Erythroblast (primary cell): ENCODE measurements at regions not wholly inside any gene's neighbourhood (a gene's known extent, or its start where the extent isn't known, plus 50 kb on each side); places are given as distances from the start of the nearest gene placed in this dataset.
"Not testable (repeated sequence)": the region's sequence is repeated elsewhere in the genome, so short reads cannot be mapped to it uniquely, and the experiment has no call there.

ENCODE experiments used
- DNase-seq, 2 experiments: peaks; one replicate each; lab custom pipeline; 2025; lab: John Stamatoyannopoulos, UW
- GATA1 ChIP-seq: IDR thresholded peaks from 2 replicates; pipeline ENCODE4 v1.6.1; 2011; ENCODE audit warnings: low read depth, mild to moderate bottlenecking, control low read depth, low read length, moderate library complexity
- POLR2A ChIP-seq: IDR thresholded peaks from 2 replicates; pipeline ENCODE4 v1.6.1; 2011; ENCODE audit warnings: mild to moderate bottlenecking, low read length

DNA sequence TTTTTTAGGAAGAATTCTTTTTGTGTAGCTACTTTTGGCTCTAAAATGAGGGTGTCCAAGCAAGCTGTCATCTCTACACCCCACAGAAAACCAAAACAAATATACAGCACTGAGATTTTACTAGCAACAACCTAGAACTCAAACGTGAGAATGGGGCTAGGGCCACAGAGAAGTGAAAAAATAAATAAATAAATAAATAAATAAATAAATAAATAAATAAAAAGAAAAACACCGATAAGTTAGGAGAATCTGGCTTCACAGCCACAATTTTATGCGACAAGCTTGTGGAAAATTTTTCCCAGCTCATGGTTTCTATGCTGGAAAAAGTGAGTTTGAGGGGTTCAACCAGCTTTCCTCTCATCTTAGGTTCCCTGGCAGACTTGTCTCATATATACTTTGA is 324.6 kb upstream of the TACR3 start:
- no peak for DNase-seq
- no peak for TF ChIP-seq POLR2A
- no peak for TF ChIP-seq GATA1

DNA sequence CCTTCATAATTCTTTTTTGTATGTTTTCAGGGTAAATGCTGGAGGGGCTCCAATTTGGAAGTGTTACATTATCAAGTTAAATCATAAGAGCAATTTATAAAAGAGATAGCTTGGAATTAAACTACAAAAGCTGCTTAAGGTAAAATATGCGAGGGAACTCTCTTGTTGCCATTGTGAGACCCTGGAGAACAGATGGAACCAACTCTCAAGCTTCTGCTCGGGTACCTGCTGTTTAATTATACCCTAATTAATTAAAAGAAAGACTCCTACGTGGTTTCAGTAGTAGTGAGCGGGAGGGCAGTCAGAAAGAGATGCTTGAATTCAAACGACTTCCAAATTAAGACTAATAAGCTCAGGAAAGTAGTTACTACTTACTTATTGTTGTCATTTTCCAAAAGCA is 313.1 kb upstream of the TACR3 start:
- no peak for DNase-seq

DNA sequence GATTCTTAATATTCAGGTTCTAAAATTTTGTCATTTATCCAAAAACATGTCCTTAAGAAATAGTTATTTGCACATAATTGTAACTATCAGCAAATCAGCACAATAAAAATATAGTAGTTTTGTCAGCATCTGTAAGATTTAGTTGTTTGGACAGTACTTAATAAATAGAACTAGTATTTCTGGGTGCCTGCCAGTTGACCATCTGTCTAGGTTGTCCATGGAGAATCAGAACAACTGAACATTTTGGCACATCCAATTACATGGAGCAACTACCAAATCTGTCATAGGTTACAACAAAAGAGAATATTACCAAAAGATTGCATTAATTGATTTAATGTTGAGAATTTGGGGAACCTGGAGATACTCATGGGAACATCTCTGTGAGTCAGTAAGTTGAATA is 305.5 kb upstream of the TACR3 start:
- DNase-seq, result no peak
- TF ChIP-seq GATA1, result no peak
- no peak for TF ChIP-seq POLR2A

More for the DNA sequence above, 313.1 kb upstream of the TACR3 start:
- no peak for TF ChIP-seq GATA1
- no peak for TF ChIP-seq POLR2A

DNA sequence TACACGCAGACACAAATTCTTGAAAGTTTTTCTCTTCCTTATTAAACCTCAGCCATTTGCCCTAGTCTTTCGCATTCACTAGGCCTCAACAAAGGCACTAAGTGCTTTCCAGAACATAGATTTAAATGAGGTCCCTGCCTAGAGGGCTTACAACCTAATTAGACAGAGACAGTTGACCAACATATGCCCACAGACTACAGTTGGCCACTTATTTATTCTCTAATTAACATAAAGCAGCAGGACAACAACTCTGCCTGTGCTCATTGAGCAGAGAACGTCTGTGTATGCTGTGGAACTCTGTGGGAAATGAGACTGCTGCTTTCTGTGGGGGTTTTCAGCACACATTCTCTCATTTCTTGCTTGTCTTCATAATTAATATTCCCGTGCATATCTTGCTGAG is 303.0 kb upstream of the TACR3 start:
- TF ChIP-seq POLR2A (no peak), GATA1 (no peak)
- DNase-seq, result no peak

DNA sequence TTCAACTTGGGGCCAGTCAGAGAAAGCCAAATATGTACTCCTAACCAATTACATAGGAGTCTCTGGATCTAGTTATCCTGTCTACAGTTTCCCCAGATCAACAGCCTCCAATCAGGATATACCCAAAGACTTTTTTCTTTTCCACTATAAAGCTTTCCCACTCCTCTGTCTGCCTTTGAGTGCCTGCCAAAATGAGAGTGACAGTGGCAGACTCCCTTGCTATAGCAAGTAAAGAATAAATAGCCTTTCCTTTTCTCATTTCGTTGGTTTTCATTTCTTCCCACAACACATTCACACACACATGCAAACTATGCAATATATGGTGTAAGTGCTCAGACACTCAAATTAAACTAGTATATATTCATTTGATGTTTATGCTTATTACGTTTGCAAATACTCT is 302.4 kb upstream of the TACR3 start:
- DNase-seq, result no peak
- TF ChIP-seq GATA1 (no peak), POLR2A (no peak)

DNA sequence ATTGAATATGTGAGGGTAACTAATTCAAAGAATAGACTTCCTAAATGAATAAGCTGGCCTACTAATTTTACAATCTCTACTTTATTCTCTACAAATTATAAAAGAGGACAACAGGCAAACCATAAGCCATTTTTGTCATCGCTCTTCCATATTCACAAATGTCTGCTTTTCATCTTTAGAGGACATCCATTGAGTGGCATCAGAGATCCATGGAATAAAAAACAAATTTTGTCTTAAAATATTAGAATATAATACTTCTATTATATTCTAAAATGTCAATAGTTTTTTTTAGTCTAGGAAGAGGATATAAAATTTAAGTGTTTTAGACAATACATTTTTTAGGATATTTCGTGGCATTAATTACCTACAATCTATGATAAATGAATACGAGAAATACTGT is 300.9 kb upstream of the TACR3 start:
- no peak for DNase-seq
- TF ChIP-seq GATA1 (no peak), POLR2A (no peak)

DNA sequence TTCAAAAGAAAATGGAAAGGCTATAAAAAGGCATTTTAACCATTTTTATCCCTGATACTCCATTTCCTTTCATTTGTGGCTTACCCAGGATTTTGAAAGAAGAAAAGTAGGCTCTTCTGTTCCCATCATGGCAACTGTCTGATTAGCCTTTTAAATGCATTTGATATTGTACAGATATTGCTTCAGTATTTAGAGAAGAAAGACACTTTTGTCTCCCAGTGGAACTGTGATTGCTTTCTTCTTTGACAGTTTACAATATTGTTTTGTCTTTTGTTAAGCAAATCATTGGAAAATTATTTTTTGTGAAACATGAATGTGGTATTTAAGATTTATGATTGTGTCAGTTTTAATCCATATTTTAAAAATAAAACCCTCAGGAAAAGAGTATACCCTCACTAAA is 297.4 kb upstream of the TACR3 start:
- no peak for TF ChIP-seq GATA1
- TF ChIP-seq POLR2A, result no peak
- DNase-seq, result no peak

DNA sequence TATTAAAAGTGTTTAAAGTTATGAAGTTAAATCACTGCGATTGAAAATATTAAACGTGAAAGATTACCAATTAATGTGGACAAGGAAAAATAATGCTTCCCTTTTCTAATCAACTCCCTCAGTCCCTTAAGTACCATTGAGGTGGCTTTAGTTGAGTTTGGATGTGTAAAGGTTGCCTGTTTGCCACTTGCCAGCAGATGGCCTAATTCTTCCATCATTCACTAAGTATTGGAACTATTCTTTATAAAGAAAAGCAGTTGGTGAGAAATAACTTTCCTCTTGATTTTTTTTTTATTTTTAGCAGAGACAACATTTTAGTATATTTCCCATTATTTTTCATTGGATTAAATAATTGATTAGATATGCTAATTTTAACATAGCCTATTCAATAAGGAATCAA is 295.9 kb upstream of the TACR3 start:
- DNase-seq, result peak in 1 of 2 experiments; percentile 1
- TF ChIP-seq GATA1 (no peak), POLR2A (no peak)

DNA sequence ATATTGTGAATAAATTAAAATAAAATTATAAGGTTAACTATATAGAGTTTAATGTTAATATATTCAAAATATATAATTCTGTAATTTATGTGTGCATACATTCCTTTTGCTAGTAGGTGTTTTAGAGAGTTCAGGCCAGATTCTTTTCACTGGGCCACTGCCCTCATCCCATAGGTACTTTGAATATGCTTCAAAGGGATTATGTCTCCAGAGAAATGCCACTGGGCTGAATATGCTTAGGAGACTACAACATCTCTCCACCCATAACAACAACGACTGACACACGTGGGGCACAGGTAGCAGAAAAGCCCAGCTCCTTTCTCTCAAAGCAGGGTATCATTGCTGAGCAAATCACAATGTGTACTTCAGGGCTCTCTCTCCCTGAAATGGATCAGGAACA is 290.9 kb upstream of the TACR3 start:
- TF ChIP-seq POLR2A (no peak), GATA1 (no peak)
- no peak for DNase-seq

DNA sequence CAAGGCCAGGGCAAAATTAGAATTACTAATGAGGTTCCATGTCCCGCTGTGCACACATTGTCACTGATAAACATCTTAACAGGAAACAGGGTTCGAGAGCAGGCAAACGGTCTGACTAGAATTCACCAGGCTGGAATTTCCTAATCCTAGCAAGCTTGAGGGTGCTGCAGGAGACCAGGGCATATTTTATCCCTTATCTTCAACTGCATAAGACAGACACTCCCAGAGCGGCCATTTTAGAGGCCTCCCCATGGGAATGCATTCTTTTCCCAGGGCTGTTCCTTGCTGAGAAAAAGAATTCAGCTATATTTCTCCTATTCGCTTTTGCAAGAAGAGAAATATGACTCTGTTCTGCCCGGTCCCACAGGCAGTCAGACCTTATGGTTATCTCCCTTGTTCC is 282.5 kb upstream of the TACR3 start:
- DNase-seq, result not testable (repeated sequence)

DNA sequence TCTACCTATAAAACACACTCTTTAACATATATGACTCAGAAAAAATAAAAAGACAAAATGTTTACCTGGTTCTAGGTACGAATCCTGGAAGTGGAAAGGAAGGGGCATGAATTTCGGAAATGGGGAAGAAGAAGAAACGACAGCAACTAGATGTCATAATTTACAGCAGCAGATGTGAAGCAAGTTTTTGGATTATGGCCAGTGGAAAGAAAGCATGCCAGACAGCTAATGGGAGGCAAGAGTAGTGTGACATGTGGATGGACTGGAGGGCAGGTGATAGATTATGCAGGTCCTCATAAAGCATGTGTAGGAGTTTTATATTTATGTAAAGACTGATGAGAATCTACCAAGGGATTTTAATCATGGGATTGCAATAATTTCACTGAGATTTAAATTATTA is 279.0 kb upstream of the TACR3 start:
- TF ChIP-seq POLR2A, result no peak
- TF ChIP-seq GATA1, result no peak
- no peak for DNase-seq

DNA sequence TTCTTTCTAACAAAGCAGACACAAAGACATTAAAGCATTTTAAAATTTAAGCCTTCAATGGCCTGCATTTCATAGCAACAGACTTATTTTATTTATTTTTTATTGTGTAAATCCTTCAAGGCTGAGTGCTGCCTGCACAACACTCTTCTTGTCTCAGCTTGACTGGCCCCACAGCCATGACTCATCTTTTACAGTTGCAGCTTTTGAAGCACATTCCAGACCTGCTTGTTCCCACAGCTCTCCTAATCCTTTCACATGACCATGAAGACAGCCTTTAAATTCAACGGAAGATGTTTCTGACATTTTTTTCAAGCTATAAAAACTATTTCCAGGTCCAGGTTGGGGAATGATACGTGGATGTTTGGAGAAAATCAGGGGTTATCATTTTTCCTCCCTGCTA is 276.9 kb upstream of the TACR3 start:
- DNase-seq, result no peak
- no peak for TF ChIP-seq POLR2A
- TF ChIP-seq GATA1, result no peak

DNA sequence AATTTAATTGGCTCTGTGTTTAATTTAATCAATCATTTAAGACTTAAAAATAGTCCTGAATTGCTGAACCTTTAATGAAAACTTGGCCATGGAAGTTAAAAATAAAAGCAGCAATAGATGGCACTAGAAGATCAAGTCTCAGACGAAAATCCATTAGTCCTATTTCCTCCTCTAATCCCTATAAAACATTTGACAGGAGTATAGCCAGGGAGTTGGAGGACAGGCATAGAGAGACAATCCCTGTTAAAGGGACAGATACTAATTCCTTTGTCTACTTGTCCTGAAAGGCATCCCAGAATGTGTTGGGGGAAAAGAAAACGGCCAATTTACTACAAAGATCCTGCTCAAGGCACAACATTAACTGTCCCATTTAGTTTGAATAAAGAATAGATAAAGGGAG is 276.3 kb upstream of the TACR3 start:
- DNase-seq, result no peak
- TF ChIP-seq POLR2A (no peak), GATA1 (no peak)

DNA sequence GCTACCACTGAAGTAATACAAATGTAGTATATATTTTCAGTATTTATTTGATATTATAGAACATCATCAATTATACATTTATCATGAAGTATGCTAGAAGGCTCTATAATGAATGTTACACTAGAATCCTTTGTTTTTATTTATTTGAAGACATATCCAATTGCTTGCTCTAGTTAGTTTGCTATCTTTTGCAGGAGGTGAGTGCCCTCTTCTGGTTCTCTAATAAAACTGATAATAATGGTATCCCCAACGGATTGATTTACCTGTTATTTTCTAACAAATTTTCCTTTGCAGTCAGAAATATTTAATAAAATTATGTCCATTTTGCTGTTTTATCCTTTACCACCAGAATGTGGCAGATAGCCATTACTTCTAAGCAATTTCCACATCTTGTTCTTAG is 274.3 kb upstream of the TACR3 start:
- peak in 1 of 2 experiments; percentile 2 for DNase-seq
- TF ChIP-seq GATA1 (no peak), POLR2A (no peak)

DNA sequence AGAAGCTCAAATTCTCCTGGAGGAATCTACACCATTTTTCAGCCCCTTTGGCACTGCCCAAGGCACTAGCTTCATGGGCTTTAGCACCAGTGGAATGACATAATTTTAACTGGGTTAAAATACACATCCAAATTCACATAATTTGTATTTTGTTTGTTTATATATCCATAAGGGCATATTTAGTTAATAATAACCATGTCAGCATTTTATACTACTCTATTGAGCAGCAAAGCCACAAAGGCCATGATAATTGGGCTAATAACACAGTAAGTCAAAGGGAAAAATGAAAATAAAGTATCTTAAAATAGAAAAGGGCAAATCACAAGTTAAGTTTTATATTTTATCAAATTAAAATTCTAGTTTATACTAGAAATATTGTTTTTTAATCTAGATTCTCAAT is 262.7 kb upstream of the TACR3 start:
- TF ChIP-seq GATA1, result no peak
- no peak for TF ChIP-seq POLR2A
- DNase-seq, result no peak
